HCEC 1CT (cell line): ENCODE measurements at regions not wholly inside any gene's neighbourhood (a gene's known extent, or its start where the extent isn't known, plus 50 kb on each side); places are given as distances from the start of the nearest gene placed in this dataset.
"Not testable (repeated sequence)": the region's sequence is repeated elsewhere in the genome, so short reads cannot be mapped to it uniquely, and the experiment has no call there.

Experiments
- DNase-seq: peaks from one replicate; pipeline ENCODE4 v3.0.0-alpha.2; 2017

- no peak for DNase-seq
These were observed 241.4 kb upstream of the ACVR2A start for GRCh38 chr2:147603447-147603846.

GRCh38 chr2:147600646-147601045 lies 244.2 kb upstream of the ACVR2A start:
- DNase-seq = no peak

- no peak for DNase-seq
These were observed 244.6 kb upstream of the ACVR2A start for GRCh38 chr2:147600223-147600622.

GRCh38 chr2:147595200-147595599 lies 249.6 kb upstream of the ACVR2A start:
- DNase-seq = no peak

- no peak for DNase-seq
These were observed 250.8 kb upstream of the ACVR2A start for GRCh38 chr2:147594038-147594437.

GRCh38 chr2:147592784-147593183 lies 252.0 kb upstream of the ACVR2A start:
- DNase-seq = not testable (repeated sequence)

- no peak for DNase-seq
These were observed 255.7 kb upstream of the ACVR2A start for GRCh38 chr2:147589127-147589526.

- peak; percentile 85 for DNase-seq
These were observed 256.6 kb upstream of the ACVR2A start for GRCh38 chr2:147588191-147588590.

- DNase-seq = no peak
These were observed 266.3 kb upstream of the ACVR2A start for GRCh38 chr2:147578529-147578928.

- DNase-seq = no peak
These were observed 266.8 kb upstream of the ACVR2A start for GRCh38 chr2:147577998-147578380.

- no peak for DNase-seq
These were observed 267.4 kb upstream of the ACVR2A start for GRCh38 chr2:147577323-147577997.

- DNase-seq = no peak
These were observed 269.7 kb upstream of the ACVR2A start for GRCh38 chr2:147575106-147575505.

GRCh38 chr2:147572622-147573021 lies 272.2 kb upstream of the ACVR2A start:
- no peak for DNase-seq

GRCh38 chr2:147569426-147569825 lies 275.4 kb upstream of the ACVR2A start:
- no peak for DNase-seq

GRCh38 chr2:147568109-147568508 lies 276.7 kb upstream of the ACVR2A start:
- DNase-seq = no peak

GRCh38 chr2:147567136-147567535 lies 277.7 kb upstream of the ACVR2A start:
- DNase-seq = peak; percentile 60

GRCh38 chr2:147560810-147561535 lies 283.9 kb upstream of the ACVR2A start:
- DNase-seq = peak; percentile 20

GRCh38 chr2:147559070-147559725 lies 285.6 kb upstream of the ACVR2A start:
- DNase-seq = no peak

GRCh38 chr2:147558620-147559019 lies 286.2 kb upstream of the ACVR2A start:
- DNase-seq = no peak

GRCh38 chr2:147554521-147555107 lies 290.2 kb upstream of the ACVR2A start:
- DNase-seq = no peak

- DNase-seq = no peak
These were observed 291.0 kb upstream of the ACVR2A start for GRCh38 chr2:147553775-147554271.

- DNase-seq = no peak
These were observed 293.7 kb upstream of the ACVR2A start for GRCh38 chr2:147550995-147551731.

- no peak for DNase-seq
These were observed 295.8 kb upstream of the ACVR2A start for GRCh38 chr2:147549054-147549453.
